ENCODE measurements at regions not wholly inside any gene's neighbourhood (a gene's known extent, or its start where the extent isn't known, plus 50 kb on each side); places are given as distances from the start of the nearest gene placed in this dataset.
"Not testable (repeated sequence)": the region's sequence is repeated elsewhere in the genome, so short reads cannot be mapped to it uniquely, and the experiment has no call there.

DNA sequence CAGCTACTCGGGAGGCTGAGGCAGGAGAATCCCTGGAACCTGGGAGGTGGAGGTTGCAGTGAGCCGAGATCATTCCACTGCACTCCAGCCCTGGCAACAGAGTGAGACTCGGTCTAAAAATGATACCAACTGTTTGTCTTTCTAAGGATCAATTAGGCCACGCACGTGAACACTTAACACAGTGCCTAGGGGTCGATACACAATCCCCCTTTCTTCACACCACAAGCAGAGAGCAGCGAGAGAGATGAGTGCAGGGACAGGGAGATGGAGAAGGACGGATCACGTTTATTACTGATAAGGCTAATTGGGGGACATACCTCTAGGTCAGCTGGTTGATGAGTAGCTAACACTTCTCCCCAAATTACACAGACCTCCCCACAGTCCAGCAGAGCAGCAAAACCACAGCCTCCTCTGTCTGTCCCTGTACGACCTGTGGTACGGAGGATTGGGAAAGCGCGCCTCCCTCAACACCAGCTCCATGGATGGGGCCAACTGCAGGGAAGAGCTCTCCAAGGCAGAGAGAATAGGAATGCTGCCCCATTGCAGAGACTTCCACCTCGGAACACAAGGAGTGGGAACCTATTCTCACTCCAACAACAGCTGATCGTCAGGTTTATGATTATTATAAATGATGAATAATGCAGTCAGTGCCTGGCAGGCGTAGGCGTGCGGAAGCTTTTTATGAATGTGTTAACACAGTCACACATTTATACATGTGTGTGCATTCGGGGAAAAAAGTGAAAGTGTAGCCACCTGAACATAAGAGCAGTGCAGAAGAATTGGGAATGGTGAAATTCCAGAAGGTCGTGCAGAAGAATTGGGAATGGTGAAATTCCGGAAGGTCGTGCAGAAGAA lies 155.1 kb downstream of the C16orf95 start:
- H3K4me3 ChIP-seq: no peak overlapping the region
- DNase-seq (ENCODE audit: low spot score): no peak
- no peak overlapping the region for H3K27ac ChIP-seq
- TF ChIP-seq, protein P1, sequence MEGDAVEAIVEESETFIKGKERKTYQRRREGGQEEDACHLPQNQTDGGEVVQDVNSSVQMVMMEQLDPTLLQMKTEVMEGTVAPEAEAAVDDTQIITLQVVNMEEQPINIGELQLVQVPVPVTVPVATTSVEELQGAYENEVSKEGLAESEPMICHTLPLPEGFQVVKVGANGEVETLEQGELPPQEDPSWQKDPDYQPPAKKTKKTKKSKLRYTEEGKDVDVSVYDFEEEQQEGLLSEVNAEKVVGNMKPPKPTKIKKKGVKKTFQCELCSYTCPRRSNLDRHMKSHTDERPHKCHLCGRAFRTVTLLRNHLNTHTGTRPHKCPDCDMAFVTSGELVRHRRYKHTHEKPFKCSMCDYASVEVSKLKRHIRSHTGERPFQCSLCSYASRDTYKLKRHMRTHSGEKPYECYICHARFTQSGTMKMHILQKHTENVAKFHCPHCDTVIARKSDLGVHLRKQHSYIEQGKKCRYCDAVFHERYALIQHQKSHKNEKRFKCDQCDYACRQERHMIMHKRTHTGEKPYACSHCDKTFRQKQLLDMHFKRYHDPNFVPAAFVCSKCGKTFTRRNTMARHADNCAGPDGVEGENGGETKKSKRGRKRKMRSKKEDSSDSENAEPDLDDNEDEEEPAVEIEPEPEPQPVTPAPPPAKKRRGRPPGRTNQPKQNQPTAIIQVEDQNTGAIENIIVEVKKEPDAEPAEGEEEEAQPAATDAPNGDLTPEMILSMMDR (IDR thresholded peaks at IDR 0.05): no peak

DNA sequence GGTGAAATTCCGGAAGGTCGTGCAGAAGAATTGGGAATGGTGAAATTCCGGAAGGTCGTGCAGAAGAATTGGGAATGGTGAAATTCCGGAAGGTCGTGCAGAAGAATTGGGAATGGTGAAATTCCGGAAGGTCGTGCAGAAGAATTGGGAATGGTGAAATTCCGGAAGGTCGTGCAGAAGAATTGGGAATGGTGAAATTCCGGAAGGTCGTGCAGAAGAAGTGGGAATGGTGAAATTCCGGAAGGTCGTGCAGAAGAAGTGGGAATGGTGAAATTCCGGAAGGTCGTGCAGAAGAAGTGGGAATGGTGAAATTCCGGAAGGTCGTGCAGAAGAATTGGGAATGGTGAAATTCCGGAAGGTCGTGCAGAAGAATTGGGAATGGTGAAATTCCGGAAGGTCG lies 154.4 kb downstream of the C16orf95 start:
- not testable (repeated sequence) for DNase-seq (ENCODE audit: low spot score); H3K27ac ChIP-seq; H3K4me3 ChIP-seq

DNA sequence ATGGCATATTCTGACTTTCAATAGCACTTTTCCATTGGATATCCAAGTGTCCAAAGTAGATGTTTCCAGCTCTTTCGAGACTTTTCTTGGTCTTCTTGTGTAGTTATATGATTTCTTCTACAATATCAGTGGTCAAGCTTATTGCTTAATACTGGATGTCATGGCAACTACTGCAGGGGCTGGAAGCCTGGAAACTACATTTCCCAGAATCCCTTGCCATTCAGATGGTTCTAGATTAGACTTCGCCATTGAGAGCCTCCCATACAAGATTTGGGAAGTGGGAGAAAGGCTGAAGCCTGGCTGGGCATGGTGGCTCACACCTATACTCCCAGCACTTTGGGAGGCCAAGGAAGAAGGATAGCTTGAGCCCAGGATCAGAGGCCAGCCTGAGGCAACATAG lies 153.6 kb downstream of the C16orf95 start:
- TF ChIP-seq, protein P1 (IDR thresholded peaks at IDR 0.05): no peak
- no peak for DNase-seq (ENCODE audit: low spot score)
- Histone ChIP-seq H3K4me3 (no peak overlapping the region), H3K27ac (no peak overlapping the region)

DNA sequence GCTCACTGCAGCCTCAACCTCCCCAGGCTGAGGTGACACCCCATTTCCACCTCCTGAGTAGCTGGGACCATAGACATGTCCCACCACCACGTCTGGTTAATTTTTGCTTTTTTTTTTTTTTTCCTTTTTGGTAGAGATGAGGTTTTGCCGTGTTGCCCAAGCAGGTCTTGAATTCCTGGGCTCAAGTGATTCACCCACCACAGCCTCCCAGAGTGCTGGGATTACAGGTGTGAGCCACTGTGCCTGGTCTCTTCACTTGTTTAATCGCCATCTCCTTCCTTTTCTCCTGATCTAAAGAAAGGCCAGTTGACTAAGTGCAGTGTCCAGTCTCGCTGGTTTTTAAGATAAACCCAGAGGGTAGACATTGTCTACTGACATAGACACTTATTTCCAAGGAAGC lies 152.0 kb downstream of the C16orf95 start:
- TF ChIP-seq, protein P1 (IDR thresholded peaks at IDR 0.05): no peak
- Histone ChIP-seq H3K27ac (no peak overlapping the region), H3K4me3 (no peak overlapping the region)
- no peak for DNase-seq (ENCODE audit: low spot score)

DNA sequence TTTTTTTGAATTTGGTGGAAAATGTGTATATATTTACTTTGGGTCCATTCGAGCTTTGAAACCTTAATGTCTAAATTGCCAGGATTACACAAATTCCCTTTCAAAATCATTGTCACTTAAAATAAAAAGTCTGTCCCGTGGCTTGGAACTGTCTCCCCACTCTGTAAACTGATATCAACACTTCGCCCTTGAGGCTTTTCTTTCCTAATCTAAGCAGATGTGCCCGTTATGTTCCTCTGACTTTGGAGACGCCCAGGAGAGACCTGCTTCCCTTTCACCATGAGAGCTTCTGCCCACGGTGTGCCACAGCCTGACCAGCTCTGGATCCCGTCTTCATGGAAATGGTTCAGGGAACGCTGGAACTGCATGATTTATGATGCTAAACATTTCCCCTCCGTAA lies 151.3 kb downstream of the C16orf95 start:
- no peak overlapping the region for H3K4me3 ChIP-seq

DNA sequence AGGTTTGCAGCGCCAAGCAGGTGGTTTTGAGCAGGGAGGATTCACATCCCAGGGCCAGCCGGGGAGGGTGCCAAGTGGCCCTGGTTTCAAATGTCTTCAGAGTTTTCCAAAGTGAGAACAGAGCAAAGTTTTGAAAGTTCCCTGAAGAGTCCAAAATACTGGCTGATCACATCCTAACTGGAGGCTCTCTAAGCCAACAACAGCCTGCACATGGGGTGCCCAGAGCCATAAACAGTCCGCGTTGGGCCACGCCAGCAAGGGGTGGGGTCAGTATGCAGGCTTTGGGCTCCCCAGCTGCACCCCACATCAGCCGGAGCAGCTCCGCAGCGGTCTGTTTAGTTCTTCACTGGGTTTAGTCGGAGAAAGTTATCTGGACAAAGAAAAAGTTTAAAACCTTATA lies 150.9 kb downstream of the C16orf95 start:
- TF ChIP-seq, protein P1 (IDR thresholded peaks at IDR 0.05): no peak

More for the DNA sequence above, 151.3 kb downstream of the C16orf95 start:
- TF ChIP-seq, protein P1 (IDR thresholded peaks at IDR 0.05): no peak
- no peak overlapping the region for H3K27ac ChIP-seq
- DNase-seq (ENCODE audit: low spot score): no peak

DNA sequence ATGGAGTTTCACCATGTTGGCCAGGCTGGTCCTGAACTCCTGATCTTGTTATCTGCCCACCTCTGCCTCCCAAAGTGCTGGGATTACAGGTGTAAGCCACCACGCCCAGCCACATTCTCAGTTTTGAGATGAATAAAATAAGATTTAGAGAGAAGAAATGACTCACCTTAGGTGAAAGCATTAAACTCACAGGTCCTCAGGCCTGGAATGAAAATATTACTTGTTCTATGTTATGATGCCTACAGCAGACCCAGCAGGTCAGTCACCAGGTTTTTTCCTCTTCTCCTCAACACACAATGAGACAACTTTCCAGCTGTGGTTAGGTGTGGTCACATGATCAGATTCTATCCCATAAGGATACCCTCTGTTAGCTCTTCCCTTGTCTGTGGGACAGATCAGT lies 150.3 kb downstream of the C16orf95 start:
- TF ChIP-seq, protein P1 (IDR thresholded peaks at IDR 0.05): no peak
- Histone ChIP-seq H3K4me3 (no peak overlapping the region), H3K27ac (no peak overlapping the region)
- no peak for DNase-seq (ENCODE audit: low spot score)

More for the DNA sequence above, 150.9 kb downstream of the C16orf95 start:
- Histone ChIP-seq H3K27ac (no peak overlapping the region), H3K4me3 (no peak overlapping the region)
- no peak for DNase-seq (ENCODE audit: low spot score)

Data from coronary artery (tissue), 2 donors.